GM12864 (cell line): ENCODE measurements at regions not wholly inside any gene's neighbourhood (a gene's known extent, or its start where the extent isn't known, plus 50 kb on each side); places are given as distances from the start of the nearest gene placed in this dataset.

Experiments
- DNase-seq: peaks from one replicate; pipeline ENCODE4 v3.0.0-alpha.2; 2011; ENCODE audit warnings: low read depth
- H3K4me3 ChIP-seq: 2 replicates; pipeline ENCODE4 v1.5.1; 2011; ENCODE audit warnings: mild to moderate bottlenecking, low read depth, low read length, control low read depth
- CTCF ChIP-seq: IDR thresholded peaks from 2 replicates; pipeline ENCODE4 v1.5.1; 2011; ENCODE audit warnings: low read depth, mild to moderate bottlenecking, moderate library complexity, low read length, control low read depth, inconsistent platforms; ENCODE audit errors: missing control alignments

DNA sequence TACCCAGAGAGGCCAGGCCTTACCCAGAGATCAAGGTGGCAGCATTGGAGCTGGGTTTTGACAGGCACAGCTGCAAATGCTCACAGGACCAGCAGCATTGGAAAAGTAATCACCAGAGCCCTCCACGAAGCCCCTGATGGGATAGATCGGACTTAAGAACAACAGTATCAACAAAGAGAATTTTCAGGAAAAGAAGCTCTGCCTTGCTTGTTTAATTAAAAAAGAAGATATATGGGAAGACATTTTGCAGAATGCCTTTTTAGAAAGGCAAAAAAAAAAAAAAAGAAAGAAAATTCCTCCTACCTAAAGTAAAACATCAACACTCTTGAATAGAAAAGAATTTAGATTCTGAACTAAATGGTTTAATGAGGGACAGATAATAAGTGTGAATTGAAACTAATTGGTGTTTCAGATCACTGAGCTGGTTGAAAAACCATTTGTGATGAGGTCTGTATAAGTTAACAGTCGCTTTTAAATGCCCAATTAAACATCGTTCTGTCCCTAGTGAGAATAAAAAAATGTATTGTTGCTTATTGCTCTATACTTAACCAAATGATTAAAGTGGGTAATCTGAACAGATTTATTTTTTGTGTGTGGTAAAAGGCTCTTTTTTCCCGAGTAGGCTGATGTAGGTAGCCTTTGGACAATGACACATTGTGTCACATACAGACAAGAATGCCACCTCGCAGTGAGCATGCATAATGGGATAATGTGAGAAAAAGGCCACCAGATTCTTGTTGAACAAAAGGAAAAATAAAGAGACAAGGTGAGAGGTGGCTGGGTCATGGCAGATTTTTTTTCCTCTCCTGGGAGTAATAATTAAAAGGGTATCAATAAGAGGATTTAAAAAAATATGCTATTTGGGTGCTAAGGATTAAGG lies 93.0 kb upstream of the ARGLU1 start:
- no peak overlapping the region for H3K4me3 ChIP-seq
- DNase-seq = no peak
- TF ChIP-seq CTCF = no peak

DNA sequence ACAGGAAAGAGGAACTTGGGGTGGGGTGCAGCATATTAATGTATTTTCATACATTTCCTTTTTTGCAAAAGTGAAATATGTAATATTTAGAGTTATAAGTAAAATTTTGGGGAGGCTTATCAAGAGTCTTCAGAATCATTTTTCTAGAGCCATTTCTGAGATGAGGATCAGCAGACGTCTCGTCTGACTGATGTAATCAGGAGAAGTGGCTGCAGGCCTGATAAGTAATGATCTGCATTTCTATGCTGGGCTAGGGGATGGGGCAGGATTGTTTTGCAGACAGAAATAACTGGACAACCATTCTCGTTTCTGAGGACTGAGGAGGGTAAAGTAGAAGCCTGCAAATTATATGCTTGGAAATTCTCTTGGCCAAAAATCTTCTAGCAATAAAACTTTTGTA lies 89.2 kb upstream of the ARGLU1 start:
- TF ChIP-seq CTCF = no peak
- H3K4me3 ChIP-seq = no peak overlapping the region
- no peak for DNase-seq

DNA sequence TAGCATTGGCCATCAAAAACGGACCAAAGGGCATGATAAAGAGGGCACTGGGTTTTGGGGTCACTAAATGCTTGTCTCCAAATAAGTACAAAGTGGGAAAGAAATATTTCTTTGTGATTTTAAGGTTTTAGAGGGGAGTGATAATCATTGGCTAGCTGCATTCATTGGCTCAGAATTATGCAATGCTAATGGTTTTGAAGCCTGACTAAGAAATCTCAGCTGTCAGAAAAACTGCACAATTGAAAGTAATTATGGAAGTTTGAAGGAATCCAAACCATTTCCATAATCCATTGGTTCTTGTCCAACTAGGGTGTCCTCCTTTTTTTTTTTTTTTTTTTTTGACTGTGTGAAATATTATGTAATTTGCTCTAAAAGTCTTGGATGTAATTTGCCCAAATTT lies 88.2 kb upstream of the ARGLU1 start:
- DNase-seq = no peak
- no peak for TF ChIP-seq CTCF
- no peak overlapping the region for H3K4me3 ChIP-seq

DNA sequence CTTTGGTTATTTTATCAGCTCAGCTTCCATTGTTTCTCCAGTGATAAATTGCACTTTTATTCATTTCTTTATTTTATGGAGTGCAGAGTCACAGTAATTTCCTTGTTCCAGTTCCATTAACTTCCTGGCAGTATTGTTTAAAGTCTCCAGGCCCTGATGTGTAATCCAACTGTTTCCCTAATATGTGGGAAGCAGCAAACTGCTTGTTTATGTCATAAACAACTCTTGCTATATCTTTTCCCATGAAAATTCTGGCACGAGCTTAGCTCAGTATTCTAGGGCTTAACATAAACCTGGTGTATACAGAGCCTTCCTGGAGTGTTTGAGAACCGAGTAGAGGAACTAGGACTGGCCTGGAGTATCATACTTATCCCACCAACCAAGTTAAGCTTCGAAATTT lies 83.5 kb upstream of the ARGLU1 start:
- H3K4me3 ChIP-seq = no peak overlapping the region
- TF ChIP-seq CTCF = no peak
- no peak for DNase-seq

- no peak for DNase-seq
- no peak overlapping the region for H3K4me3 ChIP-seq
- TF ChIP-seq CTCF = no peak
Measured at GRCh38 chr13:106650690-106651205, 82.8 kb upstream of the ARGLU1 start.

DNA sequence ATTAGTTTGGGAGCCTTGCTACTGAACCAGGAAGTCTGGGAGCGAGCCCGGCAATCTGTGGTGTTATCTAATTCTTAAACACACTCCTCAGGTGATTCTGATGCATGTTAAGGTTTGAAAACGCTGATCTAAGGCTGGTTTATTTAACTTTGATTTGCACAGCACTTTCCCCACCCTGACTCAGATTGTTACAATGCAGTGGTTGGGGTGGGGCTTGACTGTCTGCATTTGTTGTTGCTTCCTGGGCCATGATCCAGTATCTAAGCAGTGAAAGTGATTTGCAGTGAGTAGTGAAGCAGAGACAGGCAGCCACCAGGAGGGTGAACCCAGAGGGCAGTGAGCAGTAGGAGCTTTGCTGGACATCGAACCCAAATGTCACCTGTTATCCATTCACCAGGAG lies 81.6 kb upstream of the ARGLU1 start:
- no peak for TF ChIP-seq CTCF
- DNase-seq = no peak
- no peak overlapping the region for H3K4me3 ChIP-seq

DNA sequence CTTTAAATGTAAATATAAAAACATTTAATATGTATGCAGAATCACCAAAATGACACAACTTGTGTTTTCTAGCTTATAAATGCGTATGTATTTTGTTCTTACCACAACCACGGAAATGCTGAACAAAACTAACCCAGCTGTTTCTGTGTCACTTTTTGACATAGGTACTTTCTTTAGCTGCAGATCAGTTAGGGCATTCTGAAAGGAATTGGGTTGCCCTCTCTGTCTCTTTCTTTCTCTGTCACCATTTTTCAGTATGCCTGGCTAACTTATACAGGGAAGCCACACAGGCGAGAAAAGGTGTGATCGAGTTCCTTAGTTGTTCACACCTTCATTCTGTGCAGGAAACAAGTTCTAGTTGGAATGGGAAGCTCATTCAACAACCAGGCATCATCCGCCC lies 72.6 kb upstream of the ARGLU1 start:
- no peak for TF ChIP-seq CTCF
- no peak overlapping the region for H3K4me3 ChIP-seq
- no peak for DNase-seq
